Neural progenitor cell (in vitro differentiated cells): ENCODE measurements at regions not wholly inside any gene's neighbourhood (a gene's known extent, or its start where the extent isn't known, plus 50 kb on each side); places are given as distances from the start of the nearest gene placed in this dataset.

ENCODE experiments used
- DNase-seq: peaks from one replicate; pipeline ENCODE4 v3.0.0-alpha.2; 2016; ENCODE audit warnings: low spot score
- H2AFZ ChIP-seq: fragments of 200-600 bp; sonication (generic); replicated peaks from 2 replicates; pipeline ENCODE4 v1.6.1; 2016; ENCODE audit warnings: antibody characterized with exemption
- H3F3A ChIP-seq: fragments of 200-600 bp; sonication (generic); 2 replicates; pipeline ENCODE4 v1.6.1; 2016; ENCODE audit warnings: antibody characterized with exemption, low read depth
- H3K27ac ChIP-seq: fragments of 200-600 bp; sonication (generic); 2 replicates; pipeline ENCODE4 v1.5.1; 2016; ENCODE audit warnings: mild to moderate bottlenecking
- H3K27me3 ChIP-seq: fragments of 200-600 bp; sonication (generic); 2 replicates; pipeline ENCODE4 v1.6.1; 2016; ENCODE audit warnings: mild to moderate bottlenecking, moderate library complexity
- H3K36me3 ChIP-seq: fragments of 200-600 bp; sonication (generic); 2 replicates; pipeline ENCODE4 v1.5.1; 2016
- H3K4me1 ChIP-seq: fragments of 200-600 bp; sonication (generic); 2 replicates; pipeline ENCODE4 v1.6.1; 2016; ENCODE audit warnings: mixed run types
- H3K4me2 ChIP-seq: fragments of 200-600 bp; sonication (generic); 2 replicates; pipeline ENCODE4 v1.6.1; 2016
- H3K4me3 ChIP-seq: fragments of 200-600 bp; sonication (generic); 2 replicates; pipeline ENCODE4 v1.5.1; 2016
- H3K79me2 ChIP-seq: fragments of 200-600 bp; sonication (generic); 2 replicates; pipeline ENCODE4 v1.6.1; 2016; ENCODE audit warnings: low read depth
- H3K9ac ChIP-seq: fragments of 200-600 bp; sonication (generic); 2 replicates; pipeline ENCODE4 v1.6.1; 2016
- H3K9me3 ChIP-seq: fragments of 200-600 bp; sonication (generic); 2 replicates; pipeline ENCODE4 v1.5.1; 2016; ENCODE audit warnings: low read depth
- H4K20me1 ChIP-seq: fragments of 200-600 bp; sonication (generic); 2 replicates; pipeline ENCODE4 v1.6.1; 2016; ENCODE audit warnings: low read depth
- H3K27ac Mint-ChIP-seq: 3 replicates; pipeline ENCODE4 v1.8.0; 2021; ENCODE audit warnings: mixed read lengths
- H3K27me3 Mint-ChIP-seq: 2 replicates; pipeline ENCODE4 v1.8.0; 2022; ENCODE audit warnings: low read depth, mild to moderate bottlenecking, inconsistent platforms, moderate library complexity, mixed read lengths; ENCODE audit not compliant: insufficient read depth
- H3K36me3 Mint-ChIP-seq: 3 replicates; pipeline ENCODE4 v1.8.0; 2021; ENCODE audit warnings: mixed read lengths
- H3K4me1 Mint-ChIP-seq: 3 replicates; pipeline ENCODE4 v1.8.0; 2021; ENCODE audit warnings: mixed read lengths
- H3K4me3 Mint-ChIP-seq: 3 replicates; pipeline ENCODE4 v1.8.0; 2021; ENCODE audit warnings: mild to moderate bottlenecking, moderate library complexity, mixed read lengths
- H3K9me3 Mint-ChIP-seq: 3 replicates; pipeline ENCODE4 v1.8.0; 2020; ENCODE audit warnings: mixed read lengths
- EZH2 ChIP-seq: fragments of 200-600 bp; sonication (generic); IDR thresholded peaks from 2 replicates; pipeline ENCODE4 v1.6.1; 2017; ENCODE audit warnings: antibody characterized with exemption, mild to moderate bottlenecking, moderate library complexity
- EZH2phosphoT487 ChIP-seq: fragments of 200-600 bp; sonication (generic); IDR thresholded peaks from 2 replicates; pipeline ENCODE4 v1.6.1; 2017; ENCODE audit warnings: antibody characterized with exemption
- TF ChIP-seq, protein P1 (sequence below): fragments of 200-600 bp; sonication (generic); IDR thresholded peaks from 2 replicates; pipeline ENCODE4 v1.5.1; 2017; ENCODE audit warnings: antibody characterized with exemption, mild to moderate bottlenecking

GRCh38 chr4:19684084-19684483 is 567.6 kb upstream of the SLIT2 start:
- Mint-ChIP-seq H3K27ac (no peak overlapping the region), H3K9me3 (no peaks in the 10 kb centered on the region), H3K27me3 (no peaks in the 10 kb centered on the region), H3K4me3 (no peak overlapping the region), H3K36me3 (no peaks in the 10 kb centered on the region), H3K4me1 (no peaks in the 10 kb centered on the region)
- Histone ChIP-seq H3F3A (no peaks in the 10 kb centered on the region), H2AFZ (no peak overlapping the region), H3K79me2 (no peaks in the 10 kb centered on the region), H3K9ac (no peak overlapping the region), H3K27me3 (no peaks in the 10 kb centered on the region), H3K36me3 (no peaks in the 10 kb centered on the region), H3K4me3 (no peak overlapping the region), H3K4me1 (no peaks in the 10 kb centered on the region), H3K4me2 (no peak overlapping the region), H3K9me3 (no peaks in the 10 kb centered on the region), H3K27ac (no peak overlapping the region), H4K20me1 (no peaks in the 10 kb centered on the region)
- DNase-seq = no peak
- TF ChIP-seq EZH2 (no peak), EZH2phosphoT487 (no peak)
- TF ChIP-seq, protein P1, sequence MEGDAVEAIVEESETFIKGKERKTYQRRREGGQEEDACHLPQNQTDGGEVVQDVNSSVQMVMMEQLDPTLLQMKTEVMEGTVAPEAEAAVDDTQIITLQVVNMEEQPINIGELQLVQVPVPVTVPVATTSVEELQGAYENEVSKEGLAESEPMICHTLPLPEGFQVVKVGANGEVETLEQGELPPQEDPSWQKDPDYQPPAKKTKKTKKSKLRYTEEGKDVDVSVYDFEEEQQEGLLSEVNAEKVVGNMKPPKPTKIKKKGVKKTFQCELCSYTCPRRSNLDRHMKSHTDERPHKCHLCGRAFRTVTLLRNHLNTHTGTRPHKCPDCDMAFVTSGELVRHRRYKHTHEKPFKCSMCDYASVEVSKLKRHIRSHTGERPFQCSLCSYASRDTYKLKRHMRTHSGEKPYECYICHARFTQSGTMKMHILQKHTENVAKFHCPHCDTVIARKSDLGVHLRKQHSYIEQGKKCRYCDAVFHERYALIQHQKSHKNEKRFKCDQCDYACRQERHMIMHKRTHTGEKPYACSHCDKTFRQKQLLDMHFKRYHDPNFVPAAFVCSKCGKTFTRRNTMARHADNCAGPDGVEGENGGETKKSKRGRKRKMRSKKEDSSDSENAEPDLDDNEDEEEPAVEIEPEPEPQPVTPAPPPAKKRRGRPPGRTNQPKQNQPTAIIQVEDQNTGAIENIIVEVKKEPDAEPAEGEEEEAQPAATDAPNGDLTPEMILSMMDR = no peak

GRCh38 chr4:19683426-19683825 is 568.3 kb upstream of the SLIT2 start:
- Mint-ChIP-seq H3K27ac (no peak overlapping the region), H3K36me3 (no peaks in the 10 kb centered on the region), H3K4me3 (no peak overlapping the region), H3K27me3 (no peaks in the 10 kb centered on the region), H3K4me1 (no peaks in the 10 kb centered on the region), H3K9me3 (no peaks in the 10 kb centered on the region)
- Histone ChIP-seq H3K4me2 (no peak overlapping the region), H3K4me1 (no peaks in the 10 kb centered on the region), H3K27ac (no peak overlapping the region), H3K9ac (no peak overlapping the region), H3K9me3 (no peaks in the 10 kb centered on the region), H3K79me2 (no peaks in the 10 kb centered on the region), H3K27me3 (no peaks in the 10 kb centered on the region), H4K20me1 (no peaks in the 10 kb centered on the region), H3K4me3 (no peak overlapping the region), H2AFZ (no peak overlapping the region), H3F3A (no peaks in the 10 kb centered on the region), H3K36me3 (no peaks in the 10 kb centered on the region)
- no peak for DNase-seq
- TF ChIP-seq, protein P1 = no peak
- TF ChIP-seq EZH2phosphoT487 (no peak), EZH2 (no peak)

- Histone ChIP-seq H3K4me3 (no peak overlapping the region), H3K79me2 (no peaks in the 10 kb centered on the region), H3K9me3 (no peaks in the 10 kb centered on the region), H3K27ac (no peak overlapping the region), H3K36me3 (no peaks in the 10 kb centered on the region), H3K4me2 (no peak overlapping the region), H3F3A (no peaks in the 10 kb centered on the region), H4K20me1 (no peaks in the 10 kb centered on the region), H3K4me1 (no peaks in the 10 kb centered on the region), H3K27me3 (no peaks in the 10 kb centered on the region), H3K9ac (no peak overlapping the region), H2AFZ (no peak overlapping the region)
- Mint-ChIP-seq H3K27me3 (no peaks in the 10 kb centered on the region), H3K27ac (no peak overlapping the region), H3K9me3 (no peaks in the 10 kb centered on the region), H3K36me3 (no peaks in the 10 kb centered on the region), H3K4me3 (no peak overlapping the region), H3K4me1 (no peaks in the 10 kb centered on the region)
- no peak for DNase-seq
- TF ChIP-seq, protein P1 = no peak
- TF ChIP-seq EZH2 (no peak), EZH2phosphoT487 (no peak)
Observed at GRCh38 chr4:19677211-19677610, 574.5 kb upstream of the SLIT2 start.
